H1 (cell line): ENCODE measurements at regions not wholly inside any gene's neighbourhood (a gene's known extent, or its start where the extent isn't known, plus 50 kb on each side); places are given as distances from the start of the nearest gene placed in this dataset.

ENCODE experiments used
- CTCF ChIA-PET: fragments of 300-600 bp; sonication (Branson Sonifier 250); formaldehyde crosslinking; loops from one replicate; lab custom pipeline; 2021; ENCODE audit not compliant: partially characterized antibody; lab: Charles Lee
- POLR2A ChIA-PET: fragments of 300-600 bp; sonication (Branson Sonifier 250); formaldehyde crosslinking; loops from one replicate; lab custom pipeline; 2021; ENCODE audit warnings: inconsistent platforms; ENCODE audit not compliant: partially characterized antibody; lab: Charles Lee
- DNase-seq, 2 experiments: peaks; one replicate each; pipeline versions ENCODE4 v3.0.0 to v3.0.0-alpha.2; 2010 to 2022; ENCODE audit warnings: low spot score in 2 of 2, low read depth in 1 of 2, mixed read lengths in 1 of 2
- FAIRE-seq: peaks from 2 replicates; lab custom pipeline; 2011; peaks lifted over from hg19 to GRCh38; lab: Jason Lieb, UNC
- H2AFZ ChIP-seq: 2 replicates; pipeline ENCODE4 v1.8.1; 2012; ENCODE audit warnings: low read length, inconsistent platforms
- H2AK5ac ChIP-seq: 2 replicates; pipeline ENCODE4 v1.6.1; 2013; ENCODE audit warnings: low read depth, low read length
- H2BK120ac ChIP-seq: replicated peaks from 2 replicates; pipeline ENCODE3; 2013; ENCODE audit warnings: low read depth, low read length, inconsistent platforms
- H2BK12ac ChIP-seq: 2 replicates; pipeline ENCODE4 v1.6.1; 2013; ENCODE audit warnings: low read depth, low read length
- H2BK15ac ChIP-seq: 2 replicates; pipeline ENCODE4 v1.6.1; 2013; ENCODE audit warnings: low read length
- H2BK20ac ChIP-seq: 2 replicates; pipeline ENCODE4 v1.6.1; 2013; ENCODE audit warnings: low read length
- H2BK5ac ChIP-seq: 2 replicates; pipeline ENCODE4 v1.6.1; 2013; ENCODE audit warnings: low read depth, low read length
- H3K14ac ChIP-seq: 2 replicates; pipeline ENCODE4 v1.6.1; 2013; ENCODE audit warnings: inconsistent platforms; ENCODE audit not compliant: insufficient read length
- H3K18ac ChIP-seq: 2 replicates; pipeline ENCODE4 v1.6.1; 2013; ENCODE audit warnings: low read length; ENCODE audit errors: extremely low read depth
- H3K23ac ChIP-seq: 2 replicates; pipeline ENCODE4 v1.6.1; 2013; ENCODE audit warnings: inconsistent platforms; ENCODE audit not compliant: insufficient read length
- H3K23me2 ChIP-seq: 2 replicates; pipeline ENCODE4 v1.6.1; 2013; ENCODE audit warnings: low read depth, low read length
- H3K27ac ChIP-seq: 2 replicates; pipeline ENCODE4 v1.6.1; 2011; ENCODE audit warnings: low read depth, low read length, inconsistent platforms
- H3K27me3 ChIP-seq, 4 experiments: replicated peaks in 1 of 4; 1 replicate in 1 of 4; 2 replicates in 3 of 4; pipeline versions ENCODE4 v1.6.1 to v1.8.1; 2011 to 2013; ENCODE audit warnings: low read length in 3 of 4, mild to moderate bottlenecking in 3 of 4, inconsistent platforms in 2 of 4, mixed read lengths in 2 of 4, moderate library complexity in 1 of 4; ENCODE audit not compliant: control insufficient read depth in 3 of 4, insufficient read depth in 3 of 4; ENCODE audit errors: extremely low read depth in 1 of 4
- H3K36me3 ChIP-seq, 4 experiments: 2 replicates each; pipeline versions ENCODE4 v1.6.1 to v1.8.1; 2011 to 2013; ENCODE audit warnings: mild to moderate bottlenecking in 4 of 4, low read length in 3 of 4, moderate library complexity in 2 of 4, control low read depth in 1 of 4, inconsistent platforms in 1 of 4; ENCODE audit not compliant: insufficient read depth in 4 of 4, control insufficient read depth in 2 of 4
- H3K4ac ChIP-seq: replicated peaks from 2 replicates; pipeline ENCODE3; 2013; ENCODE audit warnings: low read length, low read depth, mixed read lengths, inconsistent platforms; ENCODE audit not compliant: insufficient read length
- H3K4me1 ChIP-seq, 4 experiments: replicated peaks in 1 of 4; 1 replicate in 1 of 4; 2 replicates in 3 of 4; pipeline versions ENCODE4 v1.6.1 to v1.8.1; 2011 to 2013; ENCODE audit warnings: low read length in 3 of 4, inconsistent platforms in 2 of 4, mixed read lengths in 1 of 4; ENCODE audit not compliant: insufficient read depth in 4 of 4, control insufficient read depth in 3 of 4
- H3K4me2 ChIP-seq, 2 experiments: 2 replicates each; pipeline versions ENCODE4 v1.6.1 to v1.8.1; 2011 to 2013; ENCODE audit warnings: low read depth in 2 of 2, low read length in 2 of 2, control low read depth in 1 of 2, inconsistent platforms in 1 of 2, mild to moderate bottlenecking in 1 of 2; ENCODE audit not compliant: insufficient read depth in 1 of 2
- H3K4me3 ChIP-seq, 4 experiments: fragments of 200-600, 300-600 bp in 1 of 4; sonication (generic), shearing (Covaris generic), sonication (Bioruptor Twin) in 1 of 4; 2 replicates each; pipeline versions ENCODE4 v1.5.1 to v1.8.1; 2011 to 2016; ENCODE audit warnings: low read length in 4 of 4, low read depth in 3 of 4, control low read depth in 2 of 4, inconsistent platforms in 2 of 4, mild to moderate bottlenecking in 2 of 4, mixed read lengths in 1 of 4, moderate library complexity in 1 of 4; ENCODE audit not compliant: insufficient read depth in 2 of 4; ENCODE audit errors: extremely low read depth in 1 of 4
- H3K56ac ChIP-seq: replicated peaks from 2 replicates; pipeline ENCODE3; 2013; ENCODE audit warnings: low read depth, mild to moderate bottlenecking, mixed read lengths, low read length, inconsistent platforms; ENCODE audit not compliant: insufficient read length
- H3K79me1 ChIP-seq: 2 replicates; pipeline ENCODE4 v1.6.1; 2013; ENCODE audit warnings: low read depth, low read length, control low read depth
- H3K79me2 ChIP-seq, 2 experiments: 2 replicates each; pipeline versions ENCODE4 v1.6.1 to v1.8.1; 2012 to 2013; ENCODE audit warnings: low read length in 2 of 2, mild to moderate bottlenecking in 2 of 2, inconsistent platforms in 1 of 2; ENCODE audit not compliant: insufficient read depth in 2 of 2, control insufficient read depth in 1 of 2
- H3K9ac ChIP-seq, 4 experiments: replicated peaks in 1 of 4; 1 replicate in 1 of 4; 2 replicates in 3 of 4; pipeline versions ENCODE4 v1.6.1 to v1.8.1; 2011 to 2013; ENCODE audit warnings: low read depth in 3 of 4, low read length in 3 of 4, control low read depth in 2 of 4, mild to moderate bottlenecking in 2 of 4, moderate library complexity in 2 of 4, inconsistent platforms in 1 of 4; ENCODE audit errors: extremely low read depth in 1 of 4
- H3K9me3 ChIP-seq, 2 experiments: 2 replicates each; pipeline versions ENCODE4 v1.6.1 to v1.8.1; 2012 to 2013; ENCODE audit warnings: mild to moderate bottlenecking in 2 of 2, moderate library complexity in 2 of 2, control low read depth in 1 of 2, inconsistent platforms in 1 of 2, low read depth in 1 of 2, low read length in 1 of 2, mixed read lengths in 1 of 2; ENCODE audit not compliant: insufficient read depth in 2 of 2
- H4K20me1 ChIP-seq, 2 experiments: replicated peaks in 1 of 2; 2 replicates each; pipeline versions ENCODE3 to v1.8.1; 2011 to 2013; ENCODE audit warnings: inconsistent platforms in 2 of 2, low read length in 2 of 2, mild to moderate bottlenecking in 1 of 2; ENCODE audit not compliant: insufficient read depth in 2 of 2, control insufficient read depth in 1 of 2
- H4K5ac ChIP-seq: 2 replicates; pipeline ENCODE4 v1.6.1; 2013; ENCODE audit warnings: low read length, low read depth, mixed read lengths, inconsistent platforms; ENCODE audit not compliant: insufficient read length
- H4K8ac ChIP-seq: 2 replicates; pipeline ENCODE4 v1.8.0; 2013; ENCODE audit warnings: mild to moderate bottlenecking, moderate library complexity, low read length, inconsistent platforms; ENCODE audit not compliant: insufficient read depth; ENCODE audit errors: extremely low read depth
- H4K91ac ChIP-seq: replicated peaks from 2 replicates; pipeline ENCODE3; 2013; ENCODE audit warnings: low read length, mixed read lengths, inconsistent platforms; ENCODE audit not compliant: insufficient read length
- ATF3 ChIP-seq: IDR thresholded peaks from 2 replicates; pipeline ENCODE4 v1.6.1; 2011; ENCODE audit warnings: low read depth, mild to moderate bottlenecking, low read length; ENCODE audit not compliant: insufficient read depth
- CREB1 ChIP-seq: IDR thresholded peaks from 2 replicates; pipeline ENCODE4 v1.6.1; 2012; ENCODE audit warnings: inconsistent platforms
- EZH2 ChIP-seq: fragments of 200-600 bp; sonication (generic); IDR thresholded peaks from 2 replicates; pipeline ENCODE4 v1.7.1; 2012; ENCODE audit warnings: low read depth, mild to moderate bottlenecking, moderate library complexity, low read length, inconsistent platforms; ENCODE audit not compliant: severe bottlenecking
- GABPA ChIP-seq: IDR thresholded peaks from 2 replicates; pipeline ENCODE4 v1.6.1; 2011; ENCODE audit warnings: mild to moderate bottlenecking, low read length, moderate library complexity, borderline replicate concordance; ENCODE audit not compliant: insufficient read depth
- JUND ChIP-seq: IDR thresholded peaks from 2 replicates; pipeline ENCODE4 v1.6.1; 2011; ENCODE audit warnings: mild to moderate bottlenecking, improper control_type of control experiment, low read length
- KDM4A ChIP-seq: IDR thresholded peaks from one replicate; pipeline ENCODE4 v1.7.1; 2012; ENCODE audit warnings: low read depth, mild to moderate bottlenecking, moderate library complexity, low read length, inconsistent platforms; ENCODE audit not compliant: severe bottlenecking
- KDM5A ChIP-seq: fragments of 200-600 bp; IDR thresholded peaks from 2 replicates; pipeline ENCODE4 v1.7.1; 2012; ENCODE audit warnings: mild to moderate bottlenecking, low read length, inconsistent platforms, mixed read lengths
- POU5F1 ChIP-seq: IDR thresholded peaks from 2 replicates; pipeline ENCODE4 v1.6.1; 2011; ENCODE audit warnings: low read depth, mild to moderate bottlenecking, low read length, moderate library complexity
- SRF ChIP-seq: IDR thresholded peaks from 2 replicates; pipeline ENCODE4 v1.6.1; 2011; ENCODE audit warnings: mild to moderate bottlenecking, low read depth, low read length, moderate library complexity
- WGBS, 2 experiments: shearing (Covaris generic) in 1 of 2; methylation state at CpG; one replicate each; pipeline versions ENCODE4 v1.1.6 to v1.1.7; 2013 to 2015; ENCODE audit warnings: low lambda C conversion rate in 2 of 2, mixed read lengths in 2 of 2, inconsistent platforms in 1 of 2, low coverage in 1 of 2, missing lambda C conversion rate in 1 of 2; ENCODE audit not compliant: insufficient replicate concordance in 2 of 2, insufficient coverage in 1 of 2, insufficient read length in 1 of 2; ENCODE audit errors: extremely low coverage in 1 of 2, missing lambda C conversion rate in 1 of 2; 5-methylcytosine and 5-hydroxymethylcytosine counted together

- Histone ChIP-seq H3K36me3 (no peaks in the 10 kb centered on the region), H3K9ac (no peak overlapping the region), H2BK20ac (no peak overlapping the region), H2BK12ac (no peak overlapping the region), H2BK15ac (no peak overlapping the region), H3K4me2 (no peak overlapping the region), H3K4ac (no peak overlapping the region), H3K79me1 (no peaks in the 10 kb centered on the region; the same call in 1 of the 2 replicates), H3K23me2 (no peaks in the 10 kb centered on the region), H3K23ac (no peak overlapping the region), H3K14ac (no peak overlapping the region), H2AFZ (no peak overlapping the region), H3K4me3 (no peak overlapping the region), H4K91ac (no peak overlapping the region), H3K56ac (no peak overlapping the region), H2BK120ac (no peak overlapping the region), H3K27me3 (peaks cover 0 to 1% (median 0%) of the 10 kb centered on the region in 4 experiments; a peak in 1 of 7 replicates), H3K9me3 (no peaks in the 10 kb centered on the region), H3K27ac (no peak overlapping the region), H3K4me1 (no peaks in the 10 kb centered on the region), H4K20me1 (no peaks in the 10 kb centered on the region), H4K8ac (no peak overlapping the region), H4K5ac (no peak overlapping the region), H3K79me2 (no peaks in the 10 kb centered on the region), H3K18ac (no peak overlapping the region), H2BK5ac (no peak overlapping the region), H2AK5ac (no peak overlapping the region)
- WGBS, 2 experiments = 79% methylated on average over 3 of the region's 3 CpGs; no CpG with 5 or more reads in 1 of the 2 experiments
- DNase-seq = no peak
- TF ChIP-seq GABPA (no peak), POU5F1 (no peak), CREB1 (no peak), SRF (no peak), KDM5A (no peak), JUND (no peak), EZH2 (no peak), ATF3 (no peak), KDM4A (no peak)
- ChIA-PET CTCF (interaction anchor here (1.2 to 1.3 kb wide), 2 partner anchors 10 to 64 kb away, joined by 3 to 6 read pairs; no protein-coding TSS in a partner anchor), POLR2A (no interaction called here)
- FAIRE-seq = no peak
Measured at GRCh38 chr12:76947304-76947703, 68.5 kb upstream of the CSRP2 start.
